ENCODE measurements at regions not wholly inside any gene's neighbourhood (a gene's known extent, or its start where the extent isn't known, plus 50 kb on each side); places are given as distances from the start of the nearest gene placed in this dataset.
A peak's percentile ranks its signal among the peaks of the same experiment; 100 is the strongest.
"Not testable (repeated sequence)": the region's sequence is repeated elsewhere in the genome, so short reads cannot be mapped to it uniquely, and the experiment has no call there.

- no peak for DNase-seq
Measured at GRCh38 chr7:153017223-153017622, 257.7 kb downstream of the ACTR3B start.

- no peak for DNase-seq
Measured at GRCh38 chr7:153021542-153021941, 262.0 kb downstream of the ACTR3B start.

GRCh38 chr7:153022475-153023193 is 263.1 kb downstream of the ACTR3B start:
- DNase-seq: no peak

- no peak for DNase-seq
Measured at GRCh38 chr7:153023194-153023592, 263.6 kb downstream of the ACTR3B start.

GRCh38 chr7:153027210-153027609 is 267.7 kb downstream of the ACTR3B start:
- no peak for DNase-seq

GRCh38 chr7:153027904-153028303 is 268.4 kb downstream of the ACTR3B start:
- no peak for DNase-seq

GRCh38 chr7:153030976-153031375 is 271.4 kb downstream of the ACTR3B start:
- DNase-seq: no peak

- DNase-seq: no peak
Measured at GRCh38 chr7:153034791-153035190, 275.2 kb downstream of the ACTR3B start.

- no peak for DNase-seq
Measured at GRCh38 chr7:153036396-153037063, 277.0 kb downstream of the ACTR3B start.

GRCh38 chr7:153043440-153043839 is 283.9 kb downstream of the ACTR3B start:
- no peak for DNase-seq

GRCh38 chr7:153044981-153045380 is 285.4 kb downstream of the ACTR3B start:
- no peak for DNase-seq

GRCh38 chr7:153047079-153047959 is 287.8 kb downstream of the ACTR3B start:
- DNase-seq: no peak

- no peak for DNase-seq
Measured at GRCh38 chr7:153052206-153052605, 292.7 kb downstream of the ACTR3B start.

- DNase-seq: no peak
Measured at GRCh38 chr7:153061910-153062528, 302.5 kb downstream of the ACTR3B start.

GRCh38 chr7:153065051-153065450 is 305.5 kb downstream of the ACTR3B start:
- DNase-seq: no peak

GRCh38 chr7:153066711-153067110 is 307.2 kb downstream of the ACTR3B start:
- no peak for DNase-seq

GRCh38 chr7:153070141-153070540 is 310.6 kb downstream of the ACTR3B start:
- DNase-seq: no peak

GRCh38 chr7:153072806-153073205 is 313.3 kb downstream of the ACTR3B start:
- no peak for DNase-seq

GRCh38 chr7:153076289-153076688 is 316.7 kb downstream of the ACTR3B start:
- DNase-seq: not testable (repeated sequence)

- DNase-seq: no peak
Measured at GRCh38 chr7:153081496-153081895, 321.9 kb downstream of the ACTR3B start.

- peak in 1 of 2 experiments; percentile 60 for DNase-seq
Measured at GRCh38 chr7:153084278-153084677, 324.7 kb downstream of the ACTR3B start.

- no peak for DNase-seq
Measured at GRCh38 chr7:153087498-153087897, 327.9 kb downstream of the ACTR3B start.

- DNase-seq: no peak
Measured at GRCh38 chr7:153088601-153089000, 329.0 kb downstream of the ACTR3B start.

Data from NCI-H187 (cell line).